ENCODE measurements at regions not wholly inside any gene's neighbourhood (a gene's known extent, or its start where the extent isn't known, plus 50 kb on each side); places are given as distances from the start of the nearest gene placed in this dataset.

DNA sequence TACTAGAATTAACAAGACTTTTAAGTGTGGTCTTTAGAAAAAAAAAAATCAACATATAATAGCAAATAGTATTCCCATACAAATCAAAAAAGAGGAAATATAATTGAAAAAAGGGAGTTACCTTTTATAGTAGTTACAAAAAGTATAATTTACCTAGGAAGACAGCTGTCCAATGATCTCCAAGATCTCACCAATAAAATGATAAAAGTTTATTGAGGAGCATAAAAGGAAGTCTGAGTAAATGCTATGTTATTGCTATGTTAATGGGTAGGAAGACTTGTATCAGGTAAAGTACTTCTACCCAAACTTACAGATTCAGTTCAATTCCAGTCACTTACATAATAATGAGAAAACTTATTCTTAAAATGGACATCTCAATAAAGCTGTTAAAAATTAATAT, 379.0 kb upstream of the TPM1 start:
- no peak for DNase-seq
- H3K27me3 ChIP-seq: no peaks in the 10 kb centered on the region
- H3K36me3 ChIP-seq (replicated peaks in 1 of 2; ENCODE audit: insufficient read depth in 1 of 2, low read depth in 2 of 2): no peaks in the 10 kb centered on the region
- TF ChIP-seq, protein P1, sequence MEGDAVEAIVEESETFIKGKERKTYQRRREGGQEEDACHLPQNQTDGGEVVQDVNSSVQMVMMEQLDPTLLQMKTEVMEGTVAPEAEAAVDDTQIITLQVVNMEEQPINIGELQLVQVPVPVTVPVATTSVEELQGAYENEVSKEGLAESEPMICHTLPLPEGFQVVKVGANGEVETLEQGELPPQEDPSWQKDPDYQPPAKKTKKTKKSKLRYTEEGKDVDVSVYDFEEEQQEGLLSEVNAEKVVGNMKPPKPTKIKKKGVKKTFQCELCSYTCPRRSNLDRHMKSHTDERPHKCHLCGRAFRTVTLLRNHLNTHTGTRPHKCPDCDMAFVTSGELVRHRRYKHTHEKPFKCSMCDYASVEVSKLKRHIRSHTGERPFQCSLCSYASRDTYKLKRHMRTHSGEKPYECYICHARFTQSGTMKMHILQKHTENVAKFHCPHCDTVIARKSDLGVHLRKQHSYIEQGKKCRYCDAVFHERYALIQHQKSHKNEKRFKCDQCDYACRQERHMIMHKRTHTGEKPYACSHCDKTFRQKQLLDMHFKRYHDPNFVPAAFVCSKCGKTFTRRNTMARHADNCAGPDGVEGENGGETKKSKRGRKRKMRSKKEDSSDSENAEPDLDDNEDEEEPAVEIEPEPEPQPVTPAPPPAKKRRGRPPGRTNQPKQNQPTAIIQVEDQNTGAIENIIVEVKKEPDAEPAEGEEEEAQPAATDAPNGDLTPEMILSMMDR (IDR thresholded peaks at IDR 0.05): no peak
- TF ChIP-seq POLR2A (IDR thresholded peaks at IDR 0.05): no peak
- intact Hi-C loops (cut with DNase I): no loop called here
- no peak for ATAC-seq
- no peaks in the 10 kb centered on the region for H3K4me1 ChIP-seq
- H3K9me3 ChIP-seq: no peaks in the 10 kb centered on the region
- no peak overlapping the region for H3K4me3 ChIP-seq
- H3K27ac ChIP-seq: no peak overlapping the region

DNA sequence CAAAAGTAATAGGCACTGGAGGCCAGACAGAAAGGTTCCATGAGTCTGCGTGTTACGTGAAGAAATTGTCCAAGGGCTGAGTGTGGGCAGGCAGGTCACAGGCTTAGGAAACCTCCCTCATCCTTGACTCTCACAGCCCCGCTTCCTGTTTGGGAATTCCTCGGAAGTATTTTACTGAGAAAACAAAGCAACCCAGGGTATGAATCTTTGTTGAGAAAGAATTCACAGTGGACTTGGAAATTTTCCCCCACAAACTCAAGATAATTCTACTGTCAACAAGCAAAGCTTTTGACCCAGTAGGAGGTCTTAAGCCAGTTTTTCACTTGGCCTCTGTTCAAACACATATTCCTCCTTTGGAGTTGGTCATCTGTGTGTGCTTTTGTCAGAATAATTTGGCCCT, 377.1 kb upstream of the TPM1 start:
- no peaks in the 10 kb centered on the region for H3K9me3 ChIP-seq
- 88 to 98% methylated on average over 4 of the region's 4 CpGs for WGBS, 2 donors
- no peaks in the 10 kb centered on the region for H3K36me3 ChIP-seq (replicated peaks in 1 of 2; ENCODE audit: insufficient read depth in 1 of 2, low read depth in 2 of 2)
- DNase-seq (no peak), ATAC-seq (no peak)
- H3K4me3 ChIP-seq: no peak overlapping the region
- no peaks in the 10 kb centered on the region for H3K27me3 ChIP-seq
- no peak for TF ChIP-seq POLR2A (IDR thresholded peaks at IDR 0.05)
- TF ChIP-seq, protein P1 (IDR thresholded peaks at IDR 0.05): no peak
- no peaks in the 10 kb centered on the region for H3K4me1 ChIP-seq
- no peak overlapping the region for H3K27ac ChIP-seq
- intact Hi-C loops (cut with DNase I): no loop called here

DNA sequence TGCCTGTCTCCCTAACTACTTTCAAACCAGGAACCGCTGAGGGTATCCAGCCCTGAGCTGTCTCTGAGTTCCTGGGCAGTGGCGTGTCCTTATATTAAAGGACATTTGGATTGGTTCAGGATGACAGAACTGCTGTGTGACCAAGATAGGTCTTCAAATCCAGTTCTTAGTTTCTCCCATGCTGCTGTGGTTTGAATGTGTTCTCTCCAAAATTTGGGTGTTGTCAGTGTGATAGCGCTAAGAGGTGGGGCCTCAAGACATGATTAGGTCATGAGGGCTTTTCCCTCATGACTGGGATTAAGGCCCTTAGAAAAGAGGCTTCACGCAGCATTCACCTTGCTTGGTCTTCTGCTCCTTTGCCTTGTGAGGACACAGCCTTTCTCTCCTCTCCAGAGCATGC, 376.5 kb upstream of the TPM1 start:
- H3K27ac ChIP-seq: no peak overlapping the region
- TF ChIP-seq POLR2A (IDR thresholded peaks at IDR 0.05): no peak
- TF ChIP-seq, protein P1 (IDR thresholded peaks at IDR 0.05): no peak
- H3K4me1 ChIP-seq: no peaks in the 10 kb centered on the region
- no peaks in the 10 kb centered on the region for H3K9me3 ChIP-seq
- ATAC-seq: no peak
- H3K4me3 ChIP-seq: no peak overlapping the region
- 96 to 98% methylated on average over 4 of the region's 4 CpGs for WGBS, 2 donors
- intact Hi-C loops (cut with DNase I): no loop called here
- H3K36me3 ChIP-seq (replicated peaks in 1 of 2; ENCODE audit: insufficient read depth in 1 of 2, low read depth in 2 of 2): no peaks in the 10 kb centered on the region
- no peaks in the 10 kb centered on the region for H3K27me3 ChIP-seq
- no peak for DNase-seq

DNA sequence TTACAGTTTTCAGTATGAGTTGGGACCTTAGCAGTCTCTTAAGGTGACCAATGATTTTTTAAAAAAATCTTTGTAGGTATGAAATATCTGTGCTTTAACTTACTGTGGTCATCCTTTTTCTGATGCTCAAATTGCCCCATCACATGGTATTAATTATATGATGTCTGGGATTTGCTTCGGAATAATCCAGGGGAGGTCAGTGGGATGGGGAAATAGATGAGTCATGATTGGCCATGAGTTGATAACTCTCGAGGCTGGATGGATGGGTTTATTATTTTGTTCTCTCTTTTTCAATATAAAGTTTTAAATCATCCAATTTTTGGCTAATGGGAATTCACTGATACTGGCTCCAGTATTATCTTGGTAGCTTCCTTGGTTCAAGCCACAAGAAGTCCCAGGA, 370.3 kb upstream of the TPM1 start:
- no peaks in the 10 kb centered on the region for H3K27me3 ChIP-seq
- H3K4me3 ChIP-seq: no peak overlapping the region
- 68 to 88% methylated on average over 2 of the region's 2 CpGs for WGBS, 2 donors
- intact Hi-C loops (cut with DNase I): no loop called here
- no peaks in the 10 kb centered on the region for H3K9me3 ChIP-seq
- H3K27ac ChIP-seq: no peak overlapping the region
- no peak for TF ChIP-seq POLR2A (IDR thresholded peaks at IDR 0.05)
- TF ChIP-seq, protein P1 (IDR thresholded peaks at IDR 0.05): no peak
- H3K36me3 ChIP-seq (replicated peaks in 1 of 2; ENCODE audit: insufficient read depth in 1 of 2, low read depth in 2 of 2): no peaks in the 10 kb centered on the region
- ATAC-seq: no peak
- no peaks in the 10 kb centered on the region for H3K4me1 ChIP-seq
- DNase-seq: no peak

DNA sequence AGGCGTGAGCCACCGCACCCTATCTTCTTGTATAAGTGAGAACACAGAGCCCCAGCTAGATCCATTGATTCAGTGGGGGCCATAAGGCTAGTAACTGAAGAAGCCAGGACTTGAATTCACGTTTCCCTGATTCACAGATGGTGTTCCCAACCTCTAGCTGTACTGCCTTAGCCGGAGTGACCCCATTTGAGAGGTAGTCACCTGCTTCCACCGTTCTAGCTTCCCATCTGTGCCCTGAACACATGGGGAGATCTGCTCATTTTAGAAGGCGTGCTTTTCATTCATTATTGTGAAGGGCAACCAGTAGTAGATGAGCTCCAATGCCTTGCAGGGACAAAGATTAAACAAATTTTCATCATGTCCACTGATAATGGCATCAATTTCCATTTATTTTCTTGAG, 365.7 kb upstream of the TPM1 start:
- no peak for ATAC-seq
- TF ChIP-seq POLR2A (IDR thresholded peaks at IDR 0.05): no peak
- TF ChIP-seq, protein P1 (IDR thresholded peaks at IDR 0.05): no peak
- Histone ChIP-seq H3K27me3 (no peaks in the 10 kb centered on the region), H3K27ac (no peak overlapping the region), H3K4me1 (no peaks in the 10 kb centered on the region), H3K9me3 (no peaks in the 10 kb centered on the region), H3K4me3 (no peak overlapping the region), H3K36me3 (replicated peaks in 1 of 2; ENCODE audit: insufficient read depth in 1 of 2, low read depth in 2 of 2) (no peaks in the 10 kb centered on the region)
- 90 to 100% methylated on average over 5 to 6 of the region's 6 CpGs for WGBS, 2 donors
- intact Hi-C loops (cut with DNase I): no loop called here
- no peak for DNase-seq

All from body of pancreas (tissue), 4 donors.